ENCODE measurements at regions not wholly inside any gene's neighbourhood (a gene's known extent, or its start where the extent isn't known, plus 50 kb on each side); places are given as distances from the start of the nearest gene placed in this dataset.

GRCh38 chr11:109815500-109816150 is 277.6 kb upstream of the ZC3H12C start:
- no peak for TF ChIP-seq EZH2 (IDR thresholded peaks at IDR 0.05; ENCODE audit: low read length)
- TF ChIP-seq, protein P1, sequence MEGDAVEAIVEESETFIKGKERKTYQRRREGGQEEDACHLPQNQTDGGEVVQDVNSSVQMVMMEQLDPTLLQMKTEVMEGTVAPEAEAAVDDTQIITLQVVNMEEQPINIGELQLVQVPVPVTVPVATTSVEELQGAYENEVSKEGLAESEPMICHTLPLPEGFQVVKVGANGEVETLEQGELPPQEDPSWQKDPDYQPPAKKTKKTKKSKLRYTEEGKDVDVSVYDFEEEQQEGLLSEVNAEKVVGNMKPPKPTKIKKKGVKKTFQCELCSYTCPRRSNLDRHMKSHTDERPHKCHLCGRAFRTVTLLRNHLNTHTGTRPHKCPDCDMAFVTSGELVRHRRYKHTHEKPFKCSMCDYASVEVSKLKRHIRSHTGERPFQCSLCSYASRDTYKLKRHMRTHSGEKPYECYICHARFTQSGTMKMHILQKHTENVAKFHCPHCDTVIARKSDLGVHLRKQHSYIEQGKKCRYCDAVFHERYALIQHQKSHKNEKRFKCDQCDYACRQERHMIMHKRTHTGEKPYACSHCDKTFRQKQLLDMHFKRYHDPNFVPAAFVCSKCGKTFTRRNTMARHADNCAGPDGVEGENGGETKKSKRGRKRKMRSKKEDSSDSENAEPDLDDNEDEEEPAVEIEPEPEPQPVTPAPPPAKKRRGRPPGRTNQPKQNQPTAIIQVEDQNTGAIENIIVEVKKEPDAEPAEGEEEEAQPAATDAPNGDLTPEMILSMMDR (optimal IDR thresholded peaks at IDR 0.05 in 1 of 3, IDR thresholded peaks at IDR 0.05 in 1 of 3, conservative IDR thresholded peaks at IDR 0.05 in 1 of 3; ENCODE audit: extremely low read depth in 1 of 3, insufficient read depth in 2 of 3, low read length in 3 of 3) = no peak
